ENCODE measurements at regions not wholly inside any gene's neighbourhood (a gene's known extent, or its start where the extent isn't known, plus 50 kb on each side); places are given as distances from the start of the nearest gene placed in this dataset.
A peak's percentile ranks its signal among the peaks of the same experiment; 100 is the strongest.

DNA sequence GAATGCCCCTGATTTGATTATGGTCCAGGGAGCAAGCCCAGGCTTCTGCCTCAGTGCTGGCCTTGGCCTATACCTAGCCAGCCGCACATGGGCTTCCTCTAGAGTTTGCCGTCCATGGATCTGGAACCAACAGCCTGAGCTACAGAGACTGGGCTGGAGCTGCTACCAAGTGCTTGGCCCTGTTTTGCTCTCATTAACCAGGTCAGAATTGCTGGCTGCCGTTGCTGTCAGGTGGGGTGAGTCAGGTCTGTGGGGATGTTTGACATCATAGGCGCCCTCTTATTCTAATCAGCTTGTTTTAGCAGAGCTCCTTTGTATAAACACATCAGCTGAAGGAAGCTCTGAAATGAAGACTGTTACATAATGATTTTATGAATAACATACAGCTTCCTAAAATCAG, 83.1 kb upstream of the PHACTR2 start:
- no peak for DNase-seq (ENCODE audit: low read depth)

- DNase-seq (ENCODE audit: low read depth), result no peak
These were observed 80.8 kb upstream of the FUCA2 start for GRCh38 chr6:143592335-143592734.

- DNase-seq (ENCODE audit: low read depth), result no peak
These were observed 79.9 kb upstream of the FUCA2 start for GRCh38 chr6:143591441-143591840.

DNA sequence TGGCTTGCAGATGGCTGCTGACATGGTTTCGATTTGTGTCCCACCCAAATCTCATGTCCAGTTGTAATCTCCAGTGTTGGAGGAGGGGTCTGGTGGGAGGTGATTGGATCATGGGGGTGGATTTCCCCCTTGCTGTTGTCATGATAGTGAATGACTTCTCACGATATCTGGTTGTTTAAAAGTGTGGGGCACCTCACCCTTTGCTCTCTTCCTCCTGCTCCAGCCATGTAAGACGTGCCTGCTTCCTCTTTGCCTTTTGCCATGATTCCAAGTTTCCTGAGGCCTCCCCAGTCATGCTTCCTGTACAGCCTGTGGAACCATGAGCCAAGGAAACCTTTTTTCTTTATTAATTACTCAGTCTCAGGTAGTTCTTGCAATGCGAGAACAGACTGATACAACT, 77.6 kb upstream of the FUCA2 start:
- DNase-seq (ENCODE audit: low read depth), result no peak

DNA sequence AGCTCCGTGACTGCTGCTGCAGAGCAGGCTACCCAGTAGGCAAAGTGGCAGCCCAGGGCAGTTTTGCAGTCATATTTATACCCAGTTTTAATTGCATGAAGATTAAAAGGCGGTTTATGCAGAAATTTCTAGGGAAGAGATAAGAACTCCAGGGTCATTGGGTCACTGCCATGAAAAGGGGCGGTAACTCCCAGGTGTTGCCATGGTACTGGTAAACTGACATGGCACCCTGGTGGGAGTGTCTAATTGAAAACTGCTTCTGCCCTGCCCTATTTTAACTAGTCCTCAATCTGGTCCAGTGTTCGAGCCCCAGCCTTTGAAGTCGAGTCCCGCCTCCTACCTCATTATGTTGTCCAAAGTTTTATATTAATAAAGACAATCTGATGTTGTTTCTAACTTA, 75.0 kb upstream of the FUCA2 start:
- no peak for DNase-seq (ENCODE audit: low read depth)

- DNase-seq (ENCODE audit: low read depth), result no peak
These were observed 74.2 kb upstream of the FUCA2 start for GRCh38 chr6:143585716-143586115.

DNA sequence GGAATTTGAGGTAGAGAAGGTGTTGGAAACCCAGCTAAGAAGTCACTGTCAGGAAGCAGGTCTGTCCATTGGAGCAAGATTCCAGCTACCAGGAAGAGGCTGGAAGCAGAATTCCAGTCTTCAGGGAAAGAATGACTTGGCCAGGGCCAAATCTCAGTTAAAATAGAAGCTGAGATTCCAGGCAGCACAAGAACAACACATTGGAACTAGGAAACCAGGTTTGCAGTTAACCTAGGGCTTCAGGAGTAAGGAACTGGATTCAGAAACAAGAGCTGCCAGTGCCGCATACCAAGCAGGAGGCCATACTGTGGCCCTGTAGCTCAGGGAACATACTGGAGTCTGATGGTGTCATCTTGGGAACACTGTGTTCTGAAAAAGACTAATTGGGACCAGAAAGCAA, 73.7 kb upstream of the FUCA2 start:
- DNase-seq (ENCODE audit: low read depth), result no peak

GRCh38 chr6:143583542-143584327, 72.2 kb upstream of the FUCA2 start:
- no peak for DNase-seq (ENCODE audit: low read depth)

GRCh38 chr6:143581835-143582480, 70.4 kb upstream of the FUCA2 start:
- DNase-seq (ENCODE audit: low read depth), result peak; percentile 31

DNA sequence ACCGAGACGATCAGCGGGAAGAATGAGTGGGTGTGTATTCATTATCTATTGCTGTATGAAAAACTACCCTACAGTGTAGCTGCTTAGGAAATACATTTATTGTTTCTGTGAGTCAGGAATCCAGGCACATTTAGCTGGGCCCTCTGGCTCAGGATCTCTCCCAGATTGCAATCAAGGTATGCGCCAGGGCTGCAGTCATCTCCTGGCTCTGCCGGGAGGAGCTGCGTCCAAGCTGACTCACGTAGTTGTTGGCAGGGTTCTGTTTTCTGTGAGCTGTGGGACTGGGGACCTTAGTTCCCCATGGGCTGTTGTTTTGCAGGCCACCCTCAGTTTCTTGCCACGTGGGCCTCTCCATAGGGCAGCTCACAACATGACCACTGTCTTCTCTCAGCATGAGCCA, 68.2 kb upstream of the FUCA2 start:
- DNase-seq (ENCODE audit: low read depth), result peak; percentile 69

- DNase-seq (ENCODE audit: low read depth), result no peak
These were observed 66.5 kb upstream of the FUCA2 start for GRCh38 chr6:143578054-143578453.

DNA sequence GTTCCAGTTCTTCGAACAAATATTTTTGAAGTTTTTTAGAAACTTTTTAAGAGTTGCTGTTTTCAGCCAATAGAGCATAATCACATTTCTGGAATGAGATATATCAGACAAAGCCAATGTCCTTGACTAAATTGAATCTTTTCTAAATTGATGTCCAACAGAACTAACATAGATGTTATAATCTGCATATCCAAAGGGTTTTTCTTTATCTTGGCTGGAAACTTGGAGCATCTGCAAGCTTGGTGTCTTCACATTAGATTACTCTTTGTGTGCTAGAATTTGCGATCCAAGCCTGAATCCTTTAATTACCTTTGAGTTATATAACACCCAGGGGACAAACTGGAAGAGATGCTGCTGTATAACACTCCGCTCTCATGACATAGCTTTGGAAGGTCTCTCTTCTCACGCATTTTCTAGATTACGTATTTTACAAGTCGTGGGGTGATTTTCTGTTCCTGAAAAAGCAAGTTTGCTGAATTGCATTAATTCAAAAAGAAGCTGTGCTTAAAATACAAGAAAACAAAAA, 64.4 kb upstream of the FUCA2 start:
- DNase-seq (ENCODE audit: low read depth), result no peak

- DNase-seq (ENCODE audit: low read depth), result peak; percentile 70
These were observed 63.9 kb upstream of the FUCA2 start for GRCh38 chr6:143575440-143575839.

GRCh38 chr6:143570147-143570853, 58.8 kb upstream of the FUCA2 start:
- DNase-seq (ENCODE audit: low read depth), result no peak

DNA sequence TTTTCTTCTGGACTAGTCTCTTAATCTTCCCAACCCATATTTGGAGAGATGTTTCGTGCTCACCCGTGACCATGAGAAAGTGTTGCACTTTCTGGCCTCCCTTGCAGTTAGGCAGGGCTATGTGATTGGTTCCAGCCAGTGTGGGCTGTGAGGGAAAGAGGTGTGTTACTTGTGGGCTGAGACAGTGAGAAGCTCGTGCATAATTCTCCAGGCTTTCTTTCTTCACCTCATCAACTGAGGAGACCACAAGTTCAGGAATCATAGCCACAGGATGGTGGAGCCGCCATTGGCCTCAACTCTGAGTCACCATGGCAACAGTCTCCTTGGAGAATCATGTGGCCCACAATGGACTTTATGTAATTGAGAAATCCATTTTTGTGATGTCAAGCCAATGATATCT, 57.5 kb upstream of the FUCA2 start:
- DNase-seq (ENCODE audit: low read depth), result peak; percentile 70

DNA sequence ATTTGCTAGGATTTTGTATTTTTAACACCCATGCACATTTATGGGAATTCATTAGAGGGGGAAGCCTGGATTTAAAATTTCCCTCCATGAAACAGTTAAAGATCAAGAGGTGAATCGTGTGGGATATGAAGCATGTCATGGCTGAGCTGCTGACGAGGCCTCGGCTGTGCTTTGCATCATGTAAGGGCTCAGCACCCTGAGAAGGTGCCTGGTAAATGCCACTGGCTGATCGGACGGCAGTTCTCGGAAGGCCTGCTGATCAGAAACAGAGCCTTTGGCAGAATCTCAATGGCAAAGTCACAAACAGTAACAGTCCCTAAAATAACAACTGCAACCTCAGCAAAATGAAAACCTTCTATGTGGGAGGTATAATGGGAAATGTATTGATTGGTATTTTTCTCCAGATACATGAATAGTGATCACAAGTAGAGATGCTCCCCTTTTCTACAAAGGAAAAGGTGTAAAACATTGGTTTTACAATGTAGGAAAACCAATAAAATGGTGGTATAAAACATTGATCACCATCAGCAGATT, 53.0 kb upstream of the FUCA2 start:
- DNase-seq (ENCODE audit: low read depth), result no peak

- DNase-seq (ENCODE audit: low read depth), result no peak
These were observed 50.6 kb upstream of the FUCA2 start for GRCh38 chr6:143562143-143562542.

Data from stromal cell of bone marrow (primary cell).